ENCODE measurements at regions not wholly inside any gene's neighbourhood (a gene's known extent, or its start where the extent isn't known, plus 50 kb on each side); places are given as distances from the start of the nearest gene placed in this dataset.

DNA sequence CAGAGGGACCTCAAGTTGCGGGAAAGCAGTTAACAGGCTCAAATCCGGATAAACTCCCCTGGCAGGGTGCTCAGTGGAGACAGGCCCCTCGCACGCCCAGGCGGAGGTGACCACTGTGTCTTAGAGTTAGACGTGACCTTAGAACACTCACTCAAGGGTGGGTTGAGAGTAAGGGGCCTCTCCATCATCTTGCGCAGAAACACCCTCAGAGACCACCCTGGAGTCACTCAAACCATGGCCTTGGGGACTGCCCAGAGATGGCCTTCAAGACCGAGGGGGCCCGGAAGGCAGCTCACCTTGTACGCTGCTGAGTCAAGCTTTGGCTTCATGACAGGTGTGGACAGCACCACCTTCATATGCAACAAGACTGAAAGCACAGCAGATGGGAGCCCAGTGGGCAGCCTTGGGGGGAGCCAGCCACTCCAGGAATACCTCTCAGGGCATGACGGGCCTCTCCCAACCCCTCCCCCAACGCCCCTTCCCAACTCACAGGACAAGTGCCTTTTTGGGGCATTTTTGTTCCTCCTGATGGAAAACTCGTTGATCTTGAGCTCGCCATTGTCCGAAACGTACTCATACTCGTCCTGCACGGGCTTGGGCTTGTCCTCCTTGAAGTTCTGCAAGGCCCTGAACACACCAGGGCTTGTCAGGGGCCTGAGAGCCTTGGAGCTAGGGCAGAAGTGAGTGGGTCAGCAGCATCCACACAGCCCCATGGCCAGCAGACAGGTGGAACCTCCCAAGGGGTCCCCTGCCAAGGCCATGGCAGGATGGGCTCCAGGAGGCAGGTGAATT lies 229.2 kb downstream of the TUBA3C start:
- Histone ChIP-seq H3K9ac (ENCODE audit: control insufficient read depth, insufficient read depth, low read length) (no peak overlapping the region), H3K4me1 (ENCODE audit: control insufficient read depth, insufficient read depth, low read length) (no peaks in the 10 kb centered on the region), H3K4me3 (no peak overlapping the region), H3K79me2 (ENCODE audit: control insufficient read depth, insufficient read depth, low read length) (no peaks in the 10 kb centered on the region), H4K20me1 (ENCODE audit: control insufficient read depth, insufficient read depth) (no peaks in the 10 kb centered on the region), H2AFZ (ENCODE audit: control insufficient read depth, low read depth, low read length) (no peak overlapping the region), H3K9me3 (replicated peaks; ENCODE audit: control insufficient read depth, insufficient read depth, low read length) (no peaks in the 10 kb centered on the region; the same call in 2 of the 3 replicates), H3K36me3 (ENCODE audit: control insufficient read depth in 2 of 2, insufficient read depth in 2 of 2, low read length in 1 of 2) (no peaks in the 10 kb centered on the region), H3K4me2 (ENCODE audit: control insufficient read depth, insufficient read depth) (no peak overlapping the region), H3K27me3 (replicated peaks in 1 of 2; ENCODE audit: control insufficient read depth in 2 of 2, insufficient read depth in 2 of 2, low read length in 1 of 2) (no peaks in the 10 kb centered on the region), H3K27ac (ENCODE audit: control insufficient read depth, insufficient read depth) (no peak overlapping the region)
- ChIA-PET POLR2A (no interaction called here), SMC1A (ENCODE audit: uncharacterized antibody, unreplicated experiment) (no interaction called here), CTCF (no interaction called here), RAD21 (ENCODE audit: unreplicated experiment) (no interaction called here)
- ATAC-seq (no peak), FAIRE-seq (no peak), DNase-seq (ENCODE audit: low read depth, low spot score) (no peak)
- 46% methylated on average over 16 of the region's 18 CpGs for WGBS (ENCODE audit: insufficient coverage, insufficient replicate concordance, low lambda C conversion rate, missing lambda C conversion rate)
- BruUV-seq (replicated peaks), result no TSS peak
- intact Hi-C loops (cut with micrococcal nuclease; ENCODE audit: unreplicated experiment) (no loop called here), in situ Hi-C loops (cut with MboI) (no loop called here)
- TF ChIP-seq, protein P1, sequence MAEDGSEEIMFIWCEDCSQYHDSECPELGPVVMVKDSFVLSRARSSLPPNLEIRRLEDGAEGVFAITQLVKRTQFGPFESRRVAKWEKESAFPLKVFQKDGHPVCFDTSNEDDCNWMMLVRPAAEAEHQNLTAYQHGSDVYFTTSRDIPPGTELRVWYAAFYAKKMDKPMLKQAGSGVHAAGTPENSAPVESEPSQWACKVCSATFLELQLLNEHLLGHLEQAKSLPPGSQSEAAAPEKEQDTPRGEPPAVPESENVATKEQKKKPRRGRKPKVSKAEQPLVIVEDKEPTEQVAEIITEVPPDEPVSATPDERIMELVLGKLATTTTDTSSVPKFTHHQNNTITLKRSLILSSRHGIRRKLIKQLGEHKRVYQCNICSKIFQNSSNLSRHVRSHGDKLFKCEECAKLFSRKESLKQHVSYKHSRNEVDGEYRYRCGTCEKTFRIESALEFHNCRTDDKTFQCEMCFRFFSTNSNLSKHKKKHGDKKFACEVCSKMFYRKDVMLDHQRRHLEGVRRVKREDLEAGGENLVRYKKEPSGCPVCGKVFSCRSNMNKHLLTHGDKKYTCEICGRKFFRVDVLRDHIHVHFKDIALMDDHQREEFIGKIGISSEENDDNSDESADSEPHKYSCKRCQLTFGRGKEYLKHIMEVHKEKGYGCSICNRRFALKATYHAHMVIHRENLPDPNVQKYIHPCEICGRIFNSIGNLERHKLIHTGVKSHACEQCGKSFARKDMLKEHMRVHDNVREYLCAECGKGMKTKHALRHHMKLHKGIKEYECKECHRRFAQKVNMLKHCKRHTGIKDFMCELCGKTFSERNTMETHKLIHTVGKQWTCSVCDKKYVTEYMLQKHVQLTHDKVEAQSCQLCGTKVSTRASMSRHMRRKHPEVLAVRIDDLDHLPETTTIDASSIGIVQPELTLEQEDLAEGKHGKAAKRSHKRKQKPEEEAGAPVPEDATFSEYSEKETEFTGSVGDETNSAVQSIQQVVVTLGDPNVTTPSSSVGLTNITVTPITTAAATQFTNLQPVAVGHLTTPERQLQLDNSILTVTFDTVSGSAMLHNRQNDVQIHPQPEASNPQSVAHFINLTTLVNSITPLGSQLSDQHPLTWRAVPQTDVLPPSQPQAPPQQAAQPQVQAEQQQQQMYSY (CRISPR knock-in tag; IDR thresholded peaks at IDR 0.05), result no peak
- TF ChIP-seq ZBED1 (IDR thresholded peaks at IDR 0.05; ENCODE audit: borderline replicate concordance), result no peak
- TF ChIP-seq, protein P2, sequence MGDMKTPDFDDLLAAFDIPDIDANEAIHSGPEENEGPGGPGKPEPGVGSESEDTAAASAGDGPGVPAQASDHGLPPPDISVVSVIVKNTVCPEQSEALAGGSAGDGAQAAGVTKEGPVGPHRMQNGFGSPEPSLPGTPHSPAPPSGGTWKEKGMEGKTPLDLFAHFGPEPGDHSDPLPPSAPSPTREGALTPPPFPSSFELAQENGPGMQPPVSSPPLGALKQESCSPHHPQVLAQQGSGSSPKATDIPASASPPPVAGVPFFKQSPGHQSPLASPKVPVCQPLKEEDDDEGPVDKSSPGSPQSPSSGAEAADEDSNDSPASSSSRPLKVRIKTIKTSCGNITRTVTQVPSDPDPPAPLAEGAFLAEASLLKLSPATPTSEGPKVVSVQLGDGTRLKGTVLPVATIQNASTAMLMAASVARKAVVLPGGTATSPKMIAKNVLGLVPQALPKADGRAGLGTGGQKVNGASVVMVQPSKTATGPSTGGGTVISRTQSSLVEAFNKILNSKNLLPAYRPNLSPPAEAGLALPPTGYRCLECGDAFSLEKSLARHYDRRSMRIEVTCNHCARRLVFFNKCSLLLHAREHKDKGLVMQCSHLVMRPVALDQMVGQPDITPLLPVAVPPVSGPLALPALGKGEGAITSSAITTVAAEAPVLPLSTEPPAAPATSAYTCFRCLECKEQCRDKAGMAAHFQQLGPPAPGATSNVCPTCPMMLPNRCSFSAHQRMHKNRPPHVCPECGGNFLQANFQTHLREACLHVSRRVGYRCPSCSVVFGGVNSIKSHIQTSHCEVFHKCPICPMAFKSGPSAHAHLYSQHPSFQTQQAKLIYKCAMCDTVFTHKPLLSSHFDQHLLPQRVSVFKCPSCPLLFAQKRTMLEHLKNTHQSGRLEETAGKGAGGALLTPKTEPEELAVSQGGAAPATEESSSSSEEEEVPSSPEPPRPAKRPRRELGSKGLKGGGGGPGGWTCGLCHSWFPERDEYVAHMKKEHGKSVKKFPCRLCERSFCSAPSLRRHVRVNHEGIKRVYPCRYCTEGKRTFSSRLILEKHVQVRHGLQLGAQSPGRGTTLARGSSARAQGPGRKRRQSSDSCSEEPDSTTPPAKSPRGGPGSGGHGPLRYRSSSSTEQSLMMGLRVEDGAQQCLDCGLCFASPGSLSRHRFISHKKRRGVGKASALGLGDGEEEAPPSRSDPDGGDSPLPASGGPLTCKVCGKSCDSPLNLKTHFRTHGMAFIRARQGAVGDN (IDR thresholded peaks at IDR 0.05), result no peak
- no peak for TF ChIP-seq EZH2 (IDR thresholded peaks at IDR 0.05; ENCODE audit: borderline replicate concordance, control insufficient read depth, low read depth, low read length)
- no peak for TF ChIP-seq RUNX3 (IDR thresholded peaks at IDR 0.05; ENCODE audit: low read length)
- TF ChIP-seq ZSCAN29 (IDR thresholded peaks at IDR 0.05), result no peak
- no peak for TF ChIP-seq GABPA (IDR thresholded peaks at IDR 0.05; ENCODE audit: low read depth)
- no peak for TF ChIP-seq ESRRA (IDR thresholded peaks at IDR 0.05; ENCODE audit: low read length)
- TF ChIP-seq NFYA (IDR thresholded peaks at IDR 0.05; ENCODE audit: borderline replicate concordance, low read depth, low read length), result no peak
- no peak for TF ChIP-seq IRF4 (IDR thresholded peaks at IDR 0.05; ENCODE audit: low read depth, low read length)

Data from GM12878 (cell line).